Stimulated activated CD4-positive, alpha-beta T cell treated with anti-CD3 and anti-CD28 coated beads, TNF-alpha, amount 100 ng/mL, for 1 hour (primary cell): ENCODE measurements at regions not wholly inside any gene's neighbourhood (a gene's known extent, or its start where the extent isn't known, plus 50 kb on each side); places are given as distances from the start of the nearest gene placed in this dataset.

Experiments
- DNase-seq, 3 donors: peaks; one replicate each; pipeline ENCODE4 v3.0.0-alpha.2; 2020; ENCODE audit warnings: low read depth in 3 of 3, low spot score in 1 of 3

DNA sequence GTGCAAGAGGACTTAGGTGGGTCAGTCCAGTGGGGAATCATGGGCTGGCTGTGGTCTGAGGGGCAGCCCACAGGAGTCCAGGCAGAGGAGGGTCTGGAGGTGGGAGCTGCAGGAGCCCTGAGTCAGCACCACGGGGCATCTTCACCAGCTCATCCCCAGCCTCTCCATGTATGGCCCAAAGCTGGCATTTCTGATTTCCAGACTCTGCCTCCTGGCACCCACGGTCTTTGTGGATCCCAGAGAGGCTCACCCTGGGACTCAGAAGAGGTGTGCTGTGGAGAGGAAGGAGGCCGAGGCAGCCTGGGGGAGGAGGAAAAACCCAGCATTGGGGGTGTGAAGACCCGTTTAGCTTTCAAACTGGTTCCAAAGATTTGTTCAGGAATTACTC lies 64.5 kb upstream of the KLF13 start:
- DNase-seq = no peak

DNA sequence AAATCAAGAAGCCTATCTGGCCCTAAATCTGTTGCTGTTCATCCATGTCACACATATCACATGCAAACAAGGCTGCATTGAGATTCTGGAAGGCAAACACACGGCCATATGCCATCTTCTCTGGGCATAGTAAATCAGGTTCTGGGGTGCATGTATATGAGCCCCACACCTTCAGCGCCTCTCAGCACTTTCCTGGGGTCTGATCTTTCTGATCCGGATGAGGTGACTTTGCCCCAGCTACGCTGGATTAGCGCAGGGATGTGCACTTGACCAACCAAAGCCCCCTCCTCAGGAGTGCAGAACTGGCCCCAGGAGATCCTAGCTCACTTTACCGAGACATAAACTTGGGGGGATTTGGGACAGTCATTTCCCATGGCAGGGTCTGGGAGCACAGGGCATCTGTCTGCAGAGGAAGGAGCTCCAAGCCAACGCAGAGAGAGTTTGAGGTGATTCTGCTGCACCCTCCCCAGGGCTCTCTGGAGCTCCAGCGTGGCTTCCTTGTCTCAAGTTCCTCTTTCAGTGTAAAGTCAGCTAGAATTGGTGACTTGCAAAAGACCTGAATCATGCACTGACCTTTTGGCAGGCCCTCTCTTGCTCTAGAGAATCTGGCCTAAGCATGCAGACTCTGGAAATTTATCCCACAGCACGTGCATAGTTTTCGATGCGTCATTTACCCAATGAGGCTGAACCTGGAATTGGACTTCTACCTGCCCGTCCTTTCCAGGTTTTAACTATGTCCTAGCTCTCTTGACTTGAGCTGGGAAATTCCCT lies 63.5 kb upstream of the KLF13 start:
- DNase-seq = no peak

DNA sequence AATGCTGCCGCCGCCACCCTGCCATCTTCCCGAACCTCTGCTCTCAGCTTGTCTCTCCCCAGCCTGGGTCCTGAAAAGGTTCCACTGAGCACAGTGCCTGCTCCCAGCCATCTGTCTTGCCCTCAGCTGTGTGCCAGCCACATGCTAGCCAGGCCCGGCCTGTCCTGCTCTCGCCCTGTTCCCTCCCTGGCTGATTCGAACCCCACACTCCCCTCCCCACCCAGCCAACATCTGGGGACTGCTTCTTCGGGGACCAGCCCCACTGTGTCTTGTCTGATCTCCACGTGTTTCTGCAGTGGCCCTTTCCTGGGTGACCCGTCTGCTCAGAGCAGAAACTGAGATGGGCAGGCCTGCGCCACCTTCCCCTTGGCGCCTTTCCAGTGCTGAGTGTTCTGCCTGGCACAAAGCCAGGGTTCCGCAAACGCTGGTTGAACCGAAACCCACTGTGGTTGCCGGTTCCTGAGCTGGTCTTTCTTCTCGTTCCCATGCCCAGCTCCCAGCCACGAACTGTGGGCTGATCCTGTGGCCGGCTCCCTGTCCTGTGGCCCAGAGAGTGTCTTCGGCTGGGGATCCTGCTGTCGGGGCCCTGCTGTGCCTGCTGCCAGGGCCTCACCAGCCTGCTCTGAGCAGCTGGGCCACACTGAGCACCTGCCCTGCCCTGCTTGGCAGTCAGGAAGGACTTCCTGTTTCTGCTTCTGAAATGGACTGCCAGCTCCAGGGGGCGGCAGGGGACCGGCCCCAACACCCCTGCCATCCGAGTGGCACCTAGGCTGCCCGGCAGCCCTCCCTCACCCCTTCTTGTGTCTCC lies 62.7 kb upstream of the KLF13 start:
- DNase-seq = peak; percentile 25 to 56 (median 51)

DNA sequence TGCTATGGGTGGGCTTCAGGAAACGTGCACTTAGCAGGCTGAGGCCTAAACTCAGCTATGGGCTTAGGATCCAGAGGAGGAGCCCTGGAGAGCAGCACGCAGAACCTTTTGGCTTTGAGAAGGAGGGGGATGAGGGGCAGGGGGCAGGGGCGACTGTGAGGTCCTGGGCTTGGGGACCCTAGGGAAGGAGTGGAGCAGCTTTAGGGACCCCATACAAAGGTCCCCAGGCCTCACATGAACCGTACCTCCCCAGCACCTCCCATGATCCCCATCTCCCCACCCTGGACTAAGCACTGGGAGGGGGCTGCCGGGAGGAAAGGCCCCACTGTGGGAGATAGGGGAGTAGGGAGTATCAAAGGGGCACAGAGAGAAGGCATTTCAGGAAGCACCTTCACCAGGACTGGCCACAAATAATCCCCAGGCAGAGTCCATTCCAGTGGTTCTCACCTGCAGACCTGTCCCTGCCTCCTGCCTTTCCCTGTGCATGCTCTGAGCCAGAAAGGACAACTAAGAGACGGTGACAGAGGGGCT lies 62.0 kb upstream of the KLF13 start:
- DNase-seq = no peak

DNA sequence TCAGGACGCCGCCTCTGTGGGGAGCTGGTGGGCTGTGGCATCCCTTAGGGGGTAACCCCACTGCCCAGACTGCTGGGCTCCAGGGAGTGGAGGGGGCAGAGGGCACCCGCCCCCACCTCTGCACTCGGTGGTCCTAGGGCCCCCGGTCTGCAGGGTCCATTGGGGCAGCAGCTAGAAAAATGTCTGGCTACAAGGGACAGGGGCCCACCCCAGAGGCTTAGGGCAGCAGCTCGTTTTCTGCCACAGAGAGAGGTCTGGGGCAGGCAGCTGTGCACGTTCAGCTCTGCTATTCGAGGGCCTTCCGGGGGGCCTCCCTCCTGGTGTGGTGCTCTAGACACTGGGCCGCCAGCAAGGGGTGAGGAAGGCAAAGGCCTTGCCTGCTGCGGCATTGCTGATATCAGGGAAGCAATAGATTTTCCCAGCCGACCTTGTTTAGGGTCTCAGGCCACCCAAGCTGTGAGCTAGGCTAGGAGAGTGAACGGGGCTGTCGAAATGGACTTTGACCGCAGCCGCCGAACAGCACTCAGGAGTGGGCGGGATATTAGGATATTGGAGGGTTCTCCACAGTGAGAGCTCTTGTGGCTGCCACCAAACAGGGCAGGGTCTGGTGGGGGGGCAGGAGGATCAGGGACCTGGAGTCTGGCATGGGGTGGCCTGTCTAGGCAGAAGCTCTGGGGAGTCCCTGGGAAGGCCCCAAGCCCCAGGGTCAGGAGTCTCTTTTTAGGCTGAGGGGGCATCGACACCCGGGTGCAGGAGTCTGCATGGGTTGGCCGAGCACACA lies 61.4 kb upstream of the KLF13 start:
- no peak for DNase-seq

DNA sequence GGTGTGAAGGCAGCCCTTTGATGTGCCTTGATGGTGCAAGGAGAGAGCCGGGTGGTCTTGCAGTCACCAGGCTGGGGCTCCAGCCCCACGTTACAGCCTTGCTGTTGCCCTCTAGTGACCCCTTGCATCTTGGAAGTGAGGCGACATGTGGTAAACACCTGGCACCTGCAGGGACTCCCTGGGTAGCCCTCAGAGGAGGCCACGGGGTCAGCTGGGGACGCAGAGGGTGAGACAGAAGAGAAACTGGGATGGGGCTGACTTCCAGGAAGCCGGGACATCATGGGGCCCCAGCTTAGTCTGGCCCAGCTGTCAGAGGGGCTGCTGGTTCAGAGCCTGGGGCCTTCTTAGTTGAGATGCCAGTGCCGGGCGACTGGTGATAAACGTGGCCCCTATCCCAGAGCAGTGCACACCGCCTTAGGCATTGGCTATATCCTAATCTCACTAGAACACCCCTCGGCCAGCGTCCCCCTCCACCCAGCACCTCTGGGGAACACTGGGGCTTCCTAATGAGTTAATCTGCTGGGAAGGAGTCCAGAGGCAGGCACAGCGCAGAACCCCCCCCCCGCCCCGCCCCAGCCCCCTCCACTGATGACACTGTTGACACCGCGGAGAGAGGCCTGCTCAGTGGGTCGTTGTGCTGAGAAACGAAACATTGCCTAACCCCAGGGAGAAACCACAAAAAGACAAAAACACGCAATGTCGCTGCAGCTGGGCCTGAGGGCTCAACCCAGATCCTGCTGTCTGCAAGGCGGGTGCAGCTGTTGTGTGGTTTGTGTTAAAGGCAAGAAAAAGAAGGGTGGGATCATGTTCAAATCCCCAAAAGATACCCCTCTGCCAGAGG lies 60.5 kb upstream of the KLF13 start:
- peak; percentile 26 to 48 (median 38) for DNase-seq

DNA sequence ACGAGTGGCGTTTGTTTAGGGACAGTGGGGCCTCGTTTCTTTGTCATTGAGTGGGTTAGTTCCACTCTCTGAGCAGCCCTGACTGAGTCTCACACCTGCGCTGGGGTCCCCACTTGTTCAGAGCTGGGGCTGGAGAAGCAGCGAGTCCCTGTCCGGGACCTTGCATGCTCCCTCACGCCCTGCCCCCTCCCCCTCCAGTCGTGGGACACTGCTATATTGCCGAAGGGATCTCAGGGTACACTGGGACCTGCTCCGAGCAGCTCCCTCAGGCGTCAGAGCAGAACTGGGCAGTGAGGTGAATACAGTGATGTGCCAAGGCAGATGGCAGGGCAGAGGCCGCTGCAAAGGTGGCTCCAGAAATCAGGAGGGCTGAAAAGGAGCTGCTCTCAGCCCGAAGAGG lies 59.9 kb upstream of the KLF13 start:
- no peak for DNase-seq

DNA sequence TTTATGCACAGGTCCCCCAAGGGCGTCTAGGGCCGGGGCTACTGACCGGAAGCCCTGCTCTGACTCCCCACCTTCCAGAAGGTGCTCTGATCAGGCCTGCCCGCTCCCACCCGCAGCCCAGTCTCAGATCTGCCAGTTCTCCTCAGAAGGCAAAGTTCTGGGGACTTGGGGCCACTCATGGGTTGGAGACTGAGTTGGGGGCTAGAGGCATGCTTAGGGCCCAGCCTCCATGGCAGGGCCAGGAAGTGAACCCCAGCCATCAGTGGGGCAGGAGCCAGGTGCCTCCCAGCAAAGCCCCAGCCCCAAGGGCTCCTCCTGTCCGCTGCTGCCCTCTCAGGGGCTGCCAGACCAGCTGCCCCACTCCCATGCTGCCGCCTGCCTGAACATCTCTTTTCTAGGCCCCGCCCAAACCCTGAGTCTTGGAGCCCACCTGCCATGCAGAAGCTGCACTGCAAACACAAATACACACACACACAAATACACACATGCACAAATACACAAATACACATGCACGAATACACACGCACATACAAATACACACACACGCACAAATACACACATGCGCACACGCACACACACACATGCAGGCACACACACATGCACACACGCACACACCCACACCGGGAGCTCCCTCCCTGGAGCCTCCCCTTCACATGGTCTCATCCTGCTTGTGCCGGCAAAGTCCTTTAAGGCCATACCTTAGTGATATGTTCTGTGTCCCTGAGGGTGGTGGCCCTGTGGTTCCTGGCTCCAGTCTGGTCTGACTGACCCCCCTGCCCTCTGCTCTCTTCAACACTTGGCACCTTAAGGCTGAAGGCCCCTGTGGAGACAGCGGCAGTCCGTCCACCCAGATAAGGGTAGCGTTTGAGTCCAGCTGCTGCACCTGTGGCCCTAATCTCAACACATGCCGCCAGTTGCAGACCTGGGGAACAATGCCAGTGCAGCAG lies 59.2 kb upstream of the KLF13 start:
- DNase-seq = no peak

DNA sequence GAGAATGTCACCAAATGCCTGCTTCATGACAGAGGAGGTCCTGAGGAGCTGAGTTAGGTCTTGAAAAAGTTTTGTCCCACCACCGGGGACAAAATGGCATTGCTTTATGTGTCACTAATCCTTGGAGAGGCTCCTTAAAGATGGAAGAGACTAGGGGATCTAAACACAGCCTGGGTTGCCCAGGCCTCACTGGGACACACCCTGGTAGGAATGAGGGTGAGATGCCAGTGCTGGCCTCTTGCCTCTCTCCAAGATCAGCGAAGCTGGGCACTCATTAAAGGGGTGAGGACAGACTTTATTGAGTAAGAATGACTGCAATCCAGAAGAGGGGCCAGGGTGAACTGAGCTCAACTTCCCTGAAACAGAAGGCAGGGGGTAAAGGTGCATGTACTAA lies 58.5 kb upstream of the KLF13 start:
- DNase-seq = no peak

DNA sequence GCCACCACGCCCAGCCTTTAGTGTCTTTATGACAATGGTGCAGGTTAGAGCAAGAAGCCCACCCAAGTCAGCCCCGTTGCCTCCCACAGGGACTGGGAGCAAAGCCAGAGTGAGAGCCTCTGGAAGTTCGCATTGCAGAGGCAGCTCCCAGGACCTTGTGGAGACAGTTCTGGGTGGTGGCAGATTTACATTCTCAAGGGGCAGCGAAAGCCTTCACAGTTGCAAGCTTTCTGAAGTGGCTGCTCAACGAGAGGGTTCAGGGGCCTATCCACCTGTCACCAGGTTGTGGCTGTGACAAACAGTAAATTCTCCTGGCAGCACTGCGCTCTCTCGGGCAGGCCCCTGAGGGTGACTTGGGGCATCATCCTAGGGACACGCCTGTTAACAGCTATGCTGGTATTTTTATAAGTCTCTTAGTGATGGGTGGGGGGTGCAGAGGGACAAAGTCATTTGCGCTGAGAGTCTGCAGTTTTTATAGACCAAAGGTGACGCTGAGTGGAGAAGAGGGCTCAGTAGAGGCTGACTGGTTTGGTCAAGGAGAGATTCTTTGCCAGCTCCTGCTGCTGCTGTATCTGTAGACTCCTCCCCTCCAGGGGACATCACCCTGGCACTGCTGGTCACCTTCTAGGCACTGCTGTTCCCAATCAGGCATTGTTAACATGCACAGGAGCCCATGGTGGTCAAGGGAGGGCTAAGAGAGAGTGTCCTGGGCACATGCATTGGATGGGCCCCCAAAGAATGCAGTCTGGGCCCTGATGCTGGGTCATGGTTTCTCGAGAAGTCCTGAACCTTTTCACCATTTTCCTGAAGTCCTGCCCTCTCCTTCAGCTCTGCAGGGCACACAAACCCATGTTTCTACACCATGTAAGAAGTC lies 57.5 kb upstream of the KLF13 start:
- no peak for DNase-seq

DNA sequence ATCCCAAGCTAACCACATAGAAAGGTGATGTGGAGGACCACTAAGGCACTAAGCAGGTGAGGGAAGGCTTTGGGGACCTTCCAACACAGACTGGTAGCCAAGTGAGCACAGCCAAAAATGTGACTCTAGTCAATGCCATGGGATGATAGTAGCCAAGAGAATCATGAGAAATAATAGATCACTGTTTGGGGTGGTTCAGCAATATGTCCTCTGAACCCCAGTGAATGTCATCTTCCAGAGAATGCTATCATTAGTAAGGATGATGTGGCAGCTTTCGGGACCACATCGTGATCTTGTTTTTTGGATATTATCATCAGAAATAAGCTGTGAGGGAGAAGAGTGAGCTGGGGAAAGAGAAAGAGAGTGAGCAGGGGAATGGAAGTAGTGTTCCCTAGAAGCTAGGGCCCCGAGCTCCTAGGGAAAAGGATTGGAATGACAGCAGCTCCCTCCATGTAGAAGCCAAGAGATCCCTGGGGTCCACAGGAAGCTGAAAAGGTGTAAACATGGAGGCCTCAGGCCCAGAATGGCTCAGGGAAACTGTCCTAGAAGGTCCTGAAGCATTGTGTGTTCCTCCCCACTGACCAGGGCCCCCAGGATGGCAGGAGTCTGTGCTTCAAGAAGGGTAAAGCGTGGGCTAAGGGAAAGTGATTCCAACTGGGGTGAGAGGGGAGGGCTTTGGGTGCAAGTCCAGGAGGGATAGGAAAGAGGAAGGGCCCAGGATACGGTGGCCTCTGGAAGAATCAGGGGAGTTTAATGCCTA lies 56.6 kb upstream of the KLF13 start:
- DNase-seq = no peak

DNA sequence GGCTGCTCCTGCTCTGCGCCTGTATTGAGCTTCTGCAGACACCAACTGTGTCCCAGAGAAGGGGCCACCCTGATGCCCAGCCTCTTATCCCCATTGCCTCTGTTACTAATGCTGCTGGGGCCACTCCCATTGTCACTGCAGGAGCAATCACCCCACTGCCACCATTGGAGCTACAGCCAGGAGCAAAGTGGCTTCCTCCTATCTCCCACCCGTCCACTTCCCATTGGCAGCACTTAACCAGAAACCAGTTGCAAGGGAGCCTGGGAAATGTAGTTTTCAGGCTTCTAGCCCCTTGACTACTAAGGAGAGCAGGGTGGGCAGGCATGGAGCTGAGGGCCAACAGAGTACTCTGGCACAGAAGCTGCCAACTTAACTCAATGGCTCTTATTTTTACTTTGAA lies 55.9 kb upstream of the KLF13 start:
- no peak for DNase-seq

DNA sequence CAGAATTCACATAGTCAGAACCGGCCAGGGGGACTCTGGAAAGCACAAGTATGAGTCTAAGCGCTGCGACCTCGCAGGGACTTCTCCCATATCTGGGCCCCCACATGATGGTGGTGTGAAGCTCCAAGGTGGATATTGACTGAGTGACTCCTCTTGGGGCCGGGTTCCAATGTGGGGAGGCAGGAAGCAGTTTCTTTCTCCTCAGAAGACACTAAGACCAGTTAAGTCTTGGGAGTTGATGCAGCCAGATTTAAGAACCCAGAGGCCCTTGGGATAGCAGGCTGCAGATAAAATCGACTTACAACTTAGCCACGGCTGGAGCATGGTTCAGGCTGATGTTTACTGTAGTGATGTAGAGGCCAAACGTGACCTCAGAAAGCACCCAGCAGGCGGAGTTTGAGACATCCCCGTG lies 55.4 kb upstream of the KLF13 start:
- no peak for DNase-seq

DNA sequence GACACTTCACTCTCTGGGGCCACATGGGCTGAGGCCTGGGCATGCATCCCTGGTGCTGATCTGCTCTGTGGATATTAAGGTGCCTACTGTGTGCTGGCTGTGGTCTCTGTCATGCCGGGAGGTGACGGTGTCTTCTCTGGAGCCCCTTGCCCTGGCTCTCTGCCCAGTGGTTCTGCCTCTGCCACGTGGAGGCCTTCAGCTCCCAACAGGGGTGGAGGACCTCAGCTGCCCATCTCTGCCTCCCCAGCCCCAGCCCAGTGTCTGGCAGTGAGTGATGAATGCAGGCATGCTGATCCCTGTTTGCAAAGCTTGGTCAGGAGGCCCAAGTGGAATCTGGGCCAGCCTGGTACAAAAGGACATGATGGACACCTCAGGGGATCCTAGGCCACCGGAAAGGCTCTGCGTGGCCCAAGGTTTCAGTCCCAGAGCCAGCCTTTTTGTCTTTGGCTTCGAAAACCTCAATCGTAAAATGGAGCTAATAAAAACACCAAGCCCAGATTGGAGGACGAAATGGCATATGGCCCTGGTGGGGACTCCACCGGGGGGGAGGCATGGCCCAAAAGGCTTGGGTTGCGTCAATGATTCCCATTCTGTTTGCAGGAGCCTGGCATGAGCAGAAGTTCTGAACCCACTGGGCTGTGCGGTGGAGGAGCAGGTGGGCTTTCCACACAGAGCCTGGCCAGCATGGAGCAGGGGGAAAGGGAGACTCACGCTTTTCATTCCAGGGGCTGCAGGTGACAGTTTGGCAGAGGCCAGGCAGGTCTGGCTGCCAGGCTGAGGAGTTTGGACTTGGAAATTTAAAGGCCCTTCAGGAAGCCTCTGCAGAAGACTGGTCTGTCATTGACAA lies 54.7 kb upstream of the KLF13 start:
- DNase-seq = no peak

DNA sequence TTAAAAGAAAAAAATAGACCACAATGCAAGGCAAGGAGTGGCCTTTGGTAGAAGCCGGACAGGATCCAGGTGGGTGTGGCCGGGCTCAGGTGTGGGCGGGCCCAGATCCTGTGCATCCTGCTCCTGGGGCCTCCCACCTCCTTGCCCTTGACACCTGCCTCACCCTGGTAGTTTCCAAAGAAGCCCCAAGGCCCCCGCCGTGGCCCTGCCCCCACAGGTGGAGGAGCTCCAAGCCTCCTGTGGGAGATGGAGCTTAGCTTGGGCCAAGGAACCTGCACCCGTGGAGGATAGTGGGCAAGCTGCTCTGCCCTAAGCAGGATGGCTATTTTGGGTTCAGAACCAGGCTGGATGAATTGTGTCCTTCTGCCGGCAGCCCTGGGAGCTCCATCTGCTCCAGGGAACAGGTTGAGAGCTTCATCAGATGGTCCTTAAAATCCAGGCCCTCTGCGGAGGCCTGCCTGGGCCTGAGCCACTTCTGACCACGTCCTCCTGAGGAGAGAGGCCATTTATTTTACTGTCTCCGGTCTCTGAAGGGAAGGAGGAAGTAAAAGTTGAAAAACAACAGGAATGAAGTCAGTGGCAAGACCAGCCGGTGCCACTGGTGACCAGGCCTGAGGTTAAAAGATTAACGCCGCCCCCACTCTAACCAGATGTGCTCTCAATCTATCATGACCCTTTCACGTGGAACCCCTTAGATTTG lies 53.9 kb upstream of the KLF13 start:
- no peak for DNase-seq

DNA sequence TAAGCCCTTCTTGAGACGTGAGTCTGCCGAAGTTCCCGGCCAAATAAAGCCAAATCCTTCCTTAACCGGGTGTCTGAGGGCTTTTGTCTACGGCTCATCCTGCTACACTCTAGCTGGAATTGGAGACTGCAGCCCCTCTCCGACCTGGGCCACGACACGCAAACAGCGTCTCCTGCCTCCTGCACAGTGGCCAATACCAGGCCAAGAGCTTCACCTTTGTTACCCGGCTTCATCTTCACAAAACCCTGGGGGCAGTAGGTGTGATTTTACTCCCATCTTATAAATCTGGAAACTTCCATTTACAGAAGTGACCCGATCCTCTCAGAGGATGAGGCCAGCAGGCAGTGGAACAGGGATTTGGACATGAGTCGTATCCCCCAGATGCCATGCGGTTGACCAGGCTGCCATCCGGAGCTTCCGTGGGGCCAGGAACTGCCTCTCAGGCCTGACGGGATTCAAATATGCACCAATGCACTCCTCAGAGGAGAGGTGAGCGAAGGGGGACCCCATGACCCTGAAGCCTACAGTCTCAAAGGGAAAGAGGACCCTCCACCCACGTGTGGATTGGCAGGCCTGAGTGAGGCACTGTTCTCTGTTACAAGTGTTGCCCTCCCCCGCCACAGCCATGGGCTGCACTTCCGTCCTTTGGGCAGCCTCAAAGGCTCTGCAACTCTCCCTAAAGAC lies 53.2 kb upstream of the KLF13 start:
- DNase-seq = no peak
